WERI-Rb-1 (cell line): ENCODE measurements at regions not wholly inside any gene's neighbourhood (a gene's known extent, or its start where the extent isn't known, plus 50 kb on each side); places are given as distances from the start of the nearest gene placed in this dataset.

Source experiments
- DNase-seq: peaks from one replicate; pipeline ENCODE4 v3.0.0-alpha.2; 2020
- H3K27ac ChIP-seq: fragments of 250-450 bp; sonication (Bioruptor Pico); 2 replicates; pipeline ENCODE4 v1.5.1; 2020; ENCODE audit warnings: mild to moderate bottlenecking, moderate library complexity
- H3K27me3 ChIP-seq: fragments of 250-450 bp; sonication (Bioruptor Pico); 2 replicates; pipeline ENCODE4 v1.5.1; 2021; ENCODE audit warnings: mild to moderate bottlenecking, low read depth, moderate library complexity; ENCODE audit not compliant: insufficient read depth, severe bottlenecking
- H3K36me3 ChIP-seq: fragments of 250-450 bp; sonication (Bioruptor Pico); 2 replicates; pipeline ENCODE4 v1.5.1; 2020; ENCODE audit warnings: mild to moderate bottlenecking, moderate library complexity
- H3K4me3 ChIP-seq: 2 replicates; pipeline ENCODE4 v1.5.1; 2011; ENCODE audit warnings: low read depth, mild to moderate bottlenecking, control low read depth, low read length
- H3K9me3 ChIP-seq: fragments of 250-450 bp; sonication (Bioruptor Pico); 2 replicates; pipeline ENCODE4 v1.5.1; 2021; ENCODE audit warnings: mild to moderate bottlenecking, moderate library complexity; ENCODE audit not compliant: severe bottlenecking
- TF ChIP-seq, protein P1 (sequence below): IDR thresholded peaks from 2 replicates; pipeline ENCODE4 v1.5.1; 2011; ENCODE audit warnings: low read depth, mild to moderate bottlenecking, control low read depth, inconsistent platforms, low read length

DNA sequence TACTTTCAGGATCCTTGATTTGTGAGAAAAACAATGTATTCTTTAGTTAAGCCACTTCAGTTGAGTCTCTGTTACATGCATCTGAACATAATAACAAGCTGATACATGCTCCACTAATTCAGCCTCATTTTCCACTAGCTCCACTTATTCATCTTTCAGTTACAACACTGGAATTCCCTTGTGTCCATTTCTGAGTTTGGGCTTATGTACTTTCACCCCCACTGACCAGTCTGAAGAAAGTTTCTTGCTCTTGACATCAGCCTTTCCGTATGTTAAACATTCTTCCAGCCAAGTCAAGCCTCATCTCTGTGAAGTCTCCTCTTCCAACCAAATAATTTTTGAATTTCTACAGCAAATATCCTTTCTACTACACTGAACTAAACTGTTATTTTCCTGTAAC is 592.5 kb upstream of the NOVA1 start:
- Histone ChIP-seq H3K36me3 (no peaks in the 10 kb centered on the region), H3K4me3 (no peak overlapping the region), H3K9me3 (no peaks in the 10 kb centered on the region), H3K27ac (no peak overlapping the region), H3K27me3 (no peaks in the 10 kb centered on the region)
- TF ChIP-seq, protein P1, sequence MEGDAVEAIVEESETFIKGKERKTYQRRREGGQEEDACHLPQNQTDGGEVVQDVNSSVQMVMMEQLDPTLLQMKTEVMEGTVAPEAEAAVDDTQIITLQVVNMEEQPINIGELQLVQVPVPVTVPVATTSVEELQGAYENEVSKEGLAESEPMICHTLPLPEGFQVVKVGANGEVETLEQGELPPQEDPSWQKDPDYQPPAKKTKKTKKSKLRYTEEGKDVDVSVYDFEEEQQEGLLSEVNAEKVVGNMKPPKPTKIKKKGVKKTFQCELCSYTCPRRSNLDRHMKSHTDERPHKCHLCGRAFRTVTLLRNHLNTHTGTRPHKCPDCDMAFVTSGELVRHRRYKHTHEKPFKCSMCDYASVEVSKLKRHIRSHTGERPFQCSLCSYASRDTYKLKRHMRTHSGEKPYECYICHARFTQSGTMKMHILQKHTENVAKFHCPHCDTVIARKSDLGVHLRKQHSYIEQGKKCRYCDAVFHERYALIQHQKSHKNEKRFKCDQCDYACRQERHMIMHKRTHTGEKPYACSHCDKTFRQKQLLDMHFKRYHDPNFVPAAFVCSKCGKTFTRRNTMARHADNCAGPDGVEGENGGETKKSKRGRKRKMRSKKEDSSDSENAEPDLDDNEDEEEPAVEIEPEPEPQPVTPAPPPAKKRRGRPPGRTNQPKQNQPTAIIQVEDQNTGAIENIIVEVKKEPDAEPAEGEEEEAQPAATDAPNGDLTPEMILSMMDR = no peak
- no peak for DNase-seq

DNA sequence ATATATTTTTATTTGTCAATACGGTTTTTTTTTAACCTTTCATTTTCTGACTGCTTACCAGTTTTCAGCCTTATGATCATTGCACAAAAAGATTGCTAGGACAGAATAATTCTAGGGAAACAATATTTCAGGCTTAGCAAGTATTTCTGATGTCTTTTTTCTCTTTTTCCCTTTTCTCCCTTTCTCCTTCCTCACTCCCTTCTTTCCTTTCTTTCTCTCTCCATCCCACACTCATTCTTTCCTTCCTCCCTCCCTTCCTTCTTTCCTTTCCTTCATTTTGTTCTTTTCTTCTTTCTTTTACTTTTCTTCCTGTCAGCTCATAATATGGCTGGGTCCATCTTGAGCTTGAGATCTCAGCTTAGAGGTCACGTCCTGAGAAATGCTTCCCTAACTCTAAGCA is 601.4 kb upstream of the NOVA1 start:
- TF ChIP-seq, protein P1 = no peak
- Histone ChIP-seq H3K27ac (no peak overlapping the region), H3K4me3 (no peak overlapping the region), H3K36me3 (no peaks in the 10 kb centered on the region), H3K9me3 (no peaks in the 10 kb centered on the region), H3K27me3 (peaks cover 2% of the 10 kb centered on the region)
- DNase-seq = no peak

DNA sequence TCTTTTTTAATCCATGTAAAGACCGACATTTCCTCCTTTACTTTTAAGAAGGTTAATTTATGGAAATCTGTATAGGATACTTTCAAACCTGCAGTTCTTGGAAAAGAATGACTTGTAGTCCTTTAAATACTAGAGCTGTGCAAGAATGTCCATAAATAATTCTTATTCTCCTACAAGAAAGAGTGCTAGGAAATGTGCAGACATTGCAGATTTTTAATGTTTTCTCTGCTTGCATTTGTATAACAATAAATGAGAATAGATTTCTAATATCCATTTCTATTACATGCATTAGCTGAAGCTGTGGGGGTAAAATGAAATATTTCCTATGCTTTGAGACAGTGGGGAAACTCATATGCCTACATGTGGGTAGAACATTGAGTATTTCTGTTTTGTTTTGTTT is 607.2 kb upstream of the NOVA1 start:
- no peaks in the 10 kb centered on the region for H3K9me3 ChIP-seq
- TF ChIP-seq, protein P1 = no peak
- no peak overlapping the region for H3K4me3 ChIP-seq
- DNase-seq = no peak
- no peak overlapping the region for H3K27ac ChIP-seq
- H3K27me3 ChIP-seq = no peaks in the 10 kb centered on the region
- H3K36me3 ChIP-seq = no peaks in the 10 kb centered on the region

DNA sequence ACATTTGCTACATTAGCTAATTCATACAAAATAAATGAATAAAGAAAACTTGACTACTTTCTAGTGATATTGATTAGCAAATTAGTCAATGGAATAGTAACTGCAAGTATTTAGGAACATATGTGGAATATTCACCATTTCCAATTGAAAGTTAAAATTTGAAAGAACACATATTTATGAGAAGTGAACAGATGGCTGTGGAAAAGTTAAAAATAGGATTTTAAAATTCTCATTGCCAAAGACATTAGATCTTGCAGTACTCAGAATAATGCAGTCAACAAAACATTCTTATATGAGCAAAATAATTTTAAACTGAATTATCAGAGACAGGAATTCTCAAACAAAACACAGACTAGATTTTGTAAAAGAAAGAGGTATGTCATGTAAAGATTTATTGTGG is 613.9 kb upstream of the NOVA1 start:
- TF ChIP-seq, protein P1 = no peak
- Histone ChIP-seq H3K27me3 (peaks cover 5% of the 10 kb centered on the region), H3K36me3 (no peaks in the 10 kb centered on the region), H3K27ac (no peak overlapping the region), H3K9me3 (no peaks in the 10 kb centered on the region), H3K4me3 (no peak overlapping the region)
- no peak for DNase-seq

DNA sequence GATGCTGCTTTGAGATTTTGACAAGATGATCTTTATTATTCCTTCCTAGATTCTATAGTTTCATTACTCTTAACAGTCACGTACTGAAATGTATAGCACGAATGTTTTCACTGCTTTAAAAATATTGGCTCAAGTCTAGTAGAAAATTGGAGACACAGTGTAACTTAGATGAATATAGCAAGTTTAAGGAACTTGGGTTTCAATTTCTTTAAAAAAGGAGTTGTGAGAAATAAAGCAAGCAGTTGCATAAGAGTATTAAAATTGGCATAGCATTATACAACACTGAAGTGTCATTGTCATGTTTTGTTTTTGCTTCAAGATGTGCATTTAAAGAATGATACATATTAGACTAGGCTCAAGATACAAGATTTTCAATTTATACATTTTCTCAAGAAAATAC is 624.8 kb upstream of the NOVA1 start:
- H3K9me3 ChIP-seq = peaks cover 5% of the 10 kb centered on the region
- H3K27me3 ChIP-seq = peaks cover 3% of the 10 kb centered on the region
- H3K4me3 ChIP-seq = no peak overlapping the region
- TF ChIP-seq, protein P1 = no peak
- no peak overlapping the region for H3K27ac ChIP-seq
- H3K36me3 ChIP-seq = no peaks in the 10 kb centered on the region
- DNase-seq = no peak

DNA sequence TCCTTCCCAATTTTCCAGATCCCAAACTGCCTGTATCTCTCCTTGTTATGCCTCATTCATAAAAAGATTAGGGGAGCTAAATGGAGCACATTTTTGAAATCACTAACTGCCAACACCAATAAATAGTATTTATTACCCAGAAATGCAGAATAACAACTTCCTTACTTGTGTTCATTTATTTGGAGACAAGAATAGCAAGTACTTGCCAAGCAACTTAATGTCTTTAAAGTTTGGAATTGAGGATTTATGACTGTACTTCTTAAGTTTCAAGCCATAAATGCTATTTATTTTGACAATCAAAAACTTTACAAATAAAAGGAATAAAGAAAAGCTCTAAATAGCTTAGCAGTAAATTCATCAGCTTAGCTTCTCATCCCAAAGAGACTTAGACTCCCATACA is 626.1 kb upstream of the NOVA1 start:
- H3K36me3 ChIP-seq = no peaks in the 10 kb centered on the region
- no peak for DNase-seq
- peaks cover 5% of the 10 kb centered on the region for H3K9me3 ChIP-seq
- H3K27ac ChIP-seq = no peak overlapping the region
- TF ChIP-seq, protein P1 = no peak
- H3K27me3 ChIP-seq = peaks cover 3% of the 10 kb centered on the region
- H3K4me3 ChIP-seq = no peak overlapping the region
